D721Med (cell line): ENCODE measurements at regions not wholly inside any gene's neighbourhood (a gene's known extent, or its start where the extent isn't known, plus 50 kb on each side); places are given as distances from the start of the nearest gene placed in this dataset.
"Not testable (repeated sequence)": the region's sequence is repeated elsewhere in the genome, so short reads cannot be mapped to it uniquely, and the experiment has no call there.

Experiments
- DNase-seq: peaks from one replicate; pipeline ENCODE4 v3.0.0; 2011; ENCODE audit warnings: low spot score; ENCODE audit not compliant: insufficient read length
- FAIRE-seq: peaks from 2 replicates; lab custom pipeline; 2011; peaks lifted over from hg19 to GRCh38; lab: Jason Lieb, UNC
- TF ChIP-seq, protein P1 (sequence below): IDR thresholded peaks from 2 replicates; pipeline ENCODE4 v1.5.1; 2012; ENCODE audit warnings: mild to moderate bottlenecking, control low read depth; ENCODE audit not compliant: insufficient read depth; ENCODE audit errors: missing control alignments

DNA sequence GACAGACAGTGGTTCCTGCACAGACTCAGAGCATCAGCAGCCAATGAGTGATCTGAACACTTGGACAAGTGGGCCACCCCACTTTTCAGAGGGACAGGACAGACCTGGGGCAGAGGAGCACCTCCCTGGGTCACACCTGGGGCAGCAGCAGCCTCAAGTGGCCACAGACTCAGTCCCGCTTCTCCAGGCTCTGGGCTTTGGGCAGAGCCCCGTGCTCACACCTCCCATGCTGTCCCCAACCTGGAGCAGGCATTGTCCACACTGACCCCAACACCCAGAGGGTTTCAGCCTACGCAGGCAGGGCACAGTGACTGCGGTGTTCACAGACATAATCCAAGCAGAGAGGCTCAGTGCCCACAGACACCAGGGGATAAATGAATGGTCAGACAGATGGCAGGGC, 135.5 kb upstream of the SFSWAP start:
- DNase-seq (no peak), FAIRE-seq (no peak)
- TF ChIP-seq, protein P1, sequence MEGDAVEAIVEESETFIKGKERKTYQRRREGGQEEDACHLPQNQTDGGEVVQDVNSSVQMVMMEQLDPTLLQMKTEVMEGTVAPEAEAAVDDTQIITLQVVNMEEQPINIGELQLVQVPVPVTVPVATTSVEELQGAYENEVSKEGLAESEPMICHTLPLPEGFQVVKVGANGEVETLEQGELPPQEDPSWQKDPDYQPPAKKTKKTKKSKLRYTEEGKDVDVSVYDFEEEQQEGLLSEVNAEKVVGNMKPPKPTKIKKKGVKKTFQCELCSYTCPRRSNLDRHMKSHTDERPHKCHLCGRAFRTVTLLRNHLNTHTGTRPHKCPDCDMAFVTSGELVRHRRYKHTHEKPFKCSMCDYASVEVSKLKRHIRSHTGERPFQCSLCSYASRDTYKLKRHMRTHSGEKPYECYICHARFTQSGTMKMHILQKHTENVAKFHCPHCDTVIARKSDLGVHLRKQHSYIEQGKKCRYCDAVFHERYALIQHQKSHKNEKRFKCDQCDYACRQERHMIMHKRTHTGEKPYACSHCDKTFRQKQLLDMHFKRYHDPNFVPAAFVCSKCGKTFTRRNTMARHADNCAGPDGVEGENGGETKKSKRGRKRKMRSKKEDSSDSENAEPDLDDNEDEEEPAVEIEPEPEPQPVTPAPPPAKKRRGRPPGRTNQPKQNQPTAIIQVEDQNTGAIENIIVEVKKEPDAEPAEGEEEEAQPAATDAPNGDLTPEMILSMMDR: no peak

DNA sequence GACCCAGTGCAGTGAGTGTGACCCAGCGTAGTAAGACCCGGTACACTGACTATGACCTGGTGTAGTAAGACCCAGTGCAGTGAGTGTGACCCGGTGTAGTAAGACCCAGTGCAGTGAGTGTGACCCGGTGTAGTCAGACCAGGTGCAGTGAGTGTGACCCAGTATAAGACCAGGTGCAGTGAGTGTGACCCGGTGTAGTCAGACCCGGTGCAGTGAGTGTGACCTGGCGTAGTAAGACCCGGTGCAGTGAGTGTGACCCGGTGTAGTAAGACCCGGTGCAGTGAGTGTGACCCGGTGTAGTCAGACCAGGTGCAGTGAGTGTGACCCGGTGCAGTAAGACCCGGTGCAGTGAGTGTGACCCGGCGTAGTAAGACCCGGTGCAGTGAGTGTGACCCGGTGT, 134.2 kb upstream of the SFSWAP start:
- not testable (repeated sequence) for DNase-seq, FAIRE-seq

DNA sequence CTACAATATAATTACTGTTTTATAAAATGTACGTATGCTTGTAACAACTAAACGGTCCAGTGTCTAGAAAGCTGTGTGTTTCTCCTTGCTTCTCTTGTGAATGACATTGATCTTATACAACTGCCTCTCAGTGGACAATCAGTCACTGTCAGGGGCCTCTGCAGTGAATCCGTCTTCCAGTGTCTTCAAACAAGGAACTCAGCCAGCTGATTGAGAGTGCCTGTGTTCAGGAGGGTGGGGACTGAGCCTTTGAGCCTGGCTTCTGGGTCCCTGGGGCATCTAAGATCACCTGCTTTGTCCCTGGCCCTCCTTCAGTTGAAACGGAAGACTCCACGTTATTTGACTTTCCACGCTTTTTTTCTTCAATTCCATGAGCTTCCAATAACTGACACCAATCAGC, 133.1 kb upstream of the SFSWAP start:
- DNase-seq: no peak
- FAIRE-seq: no peak
- TF ChIP-seq, protein P1: no peak

DNA sequence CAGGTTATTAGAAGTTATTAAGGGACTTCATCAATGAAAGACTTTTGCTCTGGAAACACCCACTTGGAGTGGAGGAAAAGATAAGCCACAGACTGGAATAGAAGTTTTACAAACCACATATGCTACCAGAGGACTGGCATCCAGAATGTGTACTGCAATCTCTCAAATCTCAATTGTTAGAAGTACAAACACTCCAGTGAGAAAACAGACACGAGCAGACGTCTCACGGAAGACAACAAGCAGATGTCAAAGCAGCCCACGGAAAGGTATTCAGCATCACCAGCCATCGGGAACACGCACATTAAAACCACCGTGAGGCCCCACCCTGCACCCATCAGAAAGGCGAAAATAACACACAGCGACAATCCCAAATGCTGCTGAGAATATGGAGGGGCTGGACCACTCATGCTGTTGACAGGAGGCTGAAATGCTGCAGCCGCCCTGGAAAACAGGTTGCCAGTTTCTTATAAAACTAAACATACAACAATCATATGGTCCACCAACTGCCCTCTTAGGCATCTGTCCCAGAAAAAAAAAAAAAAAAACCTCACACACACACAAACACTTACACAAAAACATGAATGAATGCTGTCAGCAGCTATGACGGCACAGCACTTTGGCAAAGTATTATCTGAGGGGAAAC, 131.9 kb upstream of the SFSWAP start:
- TF ChIP-seq, protein P1: no peak
- no peak for DNase-seq
- FAIRE-seq: no peak

DNA sequence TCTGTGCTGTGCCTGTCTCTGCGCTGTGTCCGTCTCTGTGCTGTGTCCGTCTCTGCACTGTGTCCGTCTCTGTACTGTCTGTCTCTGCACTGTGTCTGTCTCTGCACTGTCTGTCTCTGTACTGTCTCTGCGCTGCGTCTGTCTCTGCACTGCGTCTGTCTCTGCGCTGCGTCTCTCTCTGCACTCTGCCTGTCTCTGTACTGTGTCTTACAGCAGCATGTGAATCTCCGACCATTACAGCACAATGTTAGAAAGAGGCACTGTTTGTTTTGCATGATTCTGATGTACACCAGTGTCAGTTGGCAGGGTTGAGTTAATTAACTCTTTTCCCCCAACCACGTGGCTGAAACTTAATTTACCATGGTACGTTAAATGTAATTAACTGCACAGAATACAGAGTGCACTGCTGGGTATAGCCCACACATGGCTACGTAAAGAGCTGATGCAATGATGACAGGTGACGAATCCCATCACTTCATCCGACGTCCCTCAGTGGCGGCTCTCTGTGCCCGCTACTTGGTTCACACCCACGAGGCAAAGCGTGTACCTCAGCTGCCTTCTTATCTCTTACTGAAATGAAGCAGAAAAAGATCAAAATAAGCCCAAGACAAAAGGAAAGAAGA, 127.7 kb upstream of the SFSWAP start:
- FAIRE-seq (no peak), DNase-seq (no peak)
- TF ChIP-seq, protein P1: no peak

DNA sequence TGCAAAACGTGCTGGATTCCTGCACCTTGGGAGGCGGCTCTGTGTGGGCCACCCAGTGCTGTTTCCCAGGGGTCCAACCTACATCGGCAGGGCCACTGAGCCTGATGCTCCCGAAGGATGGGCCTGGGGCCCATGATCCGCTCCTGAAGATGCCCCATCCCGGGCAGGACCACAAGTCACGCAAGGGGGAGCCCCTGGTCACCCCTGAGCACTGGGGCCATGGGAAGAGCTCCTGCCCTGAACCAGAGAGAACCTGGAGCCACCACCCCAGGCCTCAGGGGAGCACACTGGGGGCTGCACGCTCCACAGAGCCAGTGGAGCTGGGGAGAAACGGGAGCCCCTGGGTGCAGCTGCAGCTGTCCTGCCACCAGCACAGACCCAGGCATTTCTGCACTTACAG, 124.6 kb upstream of the SFSWAP start:
- TF ChIP-seq, protein P1: no peak
- FAIRE-seq: no peak

DNA sequence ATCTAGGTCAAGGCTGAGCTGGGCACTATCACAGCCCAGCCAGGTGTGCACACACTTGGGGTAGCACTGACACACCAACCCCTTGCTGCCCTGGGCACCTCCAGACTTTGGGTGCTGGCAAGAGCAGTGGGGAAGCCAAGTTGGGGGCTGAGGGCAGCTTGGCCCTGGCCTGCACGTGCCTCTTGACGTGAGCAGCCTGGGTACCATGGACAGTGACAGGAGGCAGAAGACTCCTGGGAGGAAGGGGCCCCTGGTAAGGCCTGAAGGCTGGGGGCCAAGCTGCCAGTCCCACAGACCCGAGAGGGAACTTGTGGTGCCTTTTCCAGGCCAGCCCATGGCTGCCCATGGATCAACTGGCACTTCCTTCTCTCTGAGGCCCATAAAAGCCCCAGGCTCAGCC, 124.1 kb upstream of the SFSWAP start:
- TF ChIP-seq, protein P1: no peak
- no peak for DNase-seq
- no peak for FAIRE-seq

More for the DNA sequence above, 124.6 kb upstream of the SFSWAP start:
- DNase-seq: no peak
